Ovary (tissue), 3 donors: ENCODE measurements at regions not wholly inside any gene's neighbourhood (a gene's known extent, or its start where the extent isn't known, plus 50 kb on each side); places are given as distances from the start of the nearest gene placed in this dataset.

Source experiments
- CTCF ChIP-seq, 3 donors: fragments of 450-650 bp in 2 of 3; fragments of 200-600 bp in 1 of 3; IDR thresholded peaks; one replicate each; pipeline versions ENCODE4 v1.5.1 to v1.8.0; 2016 to 2022; ENCODE audit warnings: antibody characterized with exemption in 3 of 3, mild to moderate bottlenecking in 1 of 3
- POLR2A ChIP-seq: fragments of 450-650 bp; IDR thresholded peaks from one replicate; pipeline ENCODE4 v1.6.1; 2017; ENCODE audit warnings: antibody characterized with exemption, mild to moderate bottlenecking, moderate library complexity
- donor health status: DM: no; HTN: no; CAD: no.

DNA sequence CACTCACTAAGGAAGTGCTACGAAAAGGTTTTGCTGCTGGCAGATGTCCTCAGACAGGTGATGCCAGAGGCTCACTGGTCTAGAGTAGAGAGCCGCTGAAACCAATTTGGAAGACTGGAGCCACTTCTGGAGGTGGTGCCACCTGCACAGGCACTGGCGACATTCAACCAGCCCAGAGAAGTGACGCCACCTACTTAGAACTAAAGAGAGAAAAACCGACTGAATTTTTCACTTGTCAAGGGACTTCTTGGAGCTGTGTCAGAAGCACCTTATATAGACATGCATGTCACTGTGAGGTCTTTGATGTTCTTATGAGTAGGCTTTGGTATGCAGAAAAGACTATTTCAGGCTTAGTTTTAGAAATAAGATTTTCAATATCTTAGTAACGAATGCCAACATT lies 71.4 kb downstream of the BOD1L2 start:
- TF ChIP-seq CTCF (IDR thresholded peaks at IDR 0.05) = no peak
- no peak for TF ChIP-seq POLR2A
